ENCODE measurements at regions not wholly inside any gene's neighbourhood (a gene's known extent, or its start where the extent isn't known, plus 50 kb on each side); places are given as distances from the start of the nearest gene placed in this dataset.

DNA sequence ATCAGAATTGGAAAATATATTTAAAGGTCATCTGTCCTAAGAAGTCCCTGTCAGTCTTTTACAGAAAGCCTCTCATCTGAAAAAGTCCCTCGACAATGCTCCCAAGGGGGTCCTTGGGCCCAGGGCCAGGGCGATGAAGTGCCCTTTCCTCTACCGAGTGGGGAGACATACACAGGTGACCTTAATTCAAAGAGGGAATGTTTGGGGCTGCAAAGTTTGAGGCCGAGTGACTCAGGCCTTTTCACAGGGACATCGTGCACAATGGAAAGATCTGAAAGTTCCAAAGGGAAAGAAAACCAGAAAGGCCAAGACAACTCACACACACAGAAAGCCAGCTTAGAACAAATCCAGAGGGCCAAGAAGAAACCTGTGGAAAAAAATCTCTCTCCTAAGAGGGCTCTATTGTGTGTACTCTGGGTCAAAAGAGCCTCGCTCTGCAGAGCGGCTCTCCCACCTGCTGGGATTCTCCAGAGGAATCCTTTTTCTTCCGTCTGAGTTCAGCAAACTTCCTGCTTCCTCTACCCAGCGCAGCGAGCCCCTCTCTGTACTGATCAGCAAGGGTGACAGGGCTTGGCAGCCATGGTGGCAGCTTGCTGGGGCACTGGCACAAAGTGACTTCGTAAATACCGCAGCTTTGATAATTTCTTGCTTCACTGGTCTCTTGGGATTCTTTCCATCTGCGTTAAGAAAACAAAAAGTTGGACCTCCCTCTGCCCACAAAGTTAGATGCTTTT is 259.1 kb downstream of the OPA1 start:
- Histone ChIP-seq H3K9me3 (no peaks in the 10 kb centered on the region), H3K36me3 (no peaks in the 10 kb centered on the region), H3K4me1 (peaks cover 19% of the 10 kb centered on the region), H3K27me3 (no peaks in the 10 kb centered on the region), H3K27ac (peak overlapping the region; percentile 25), H3K4me3 (no peak overlapping the region)
- 55% methylated on average over 13 of the region's 13 CpGs for WGBS
- no peak for DNase-seq (ENCODE audit: low spot score in 2 of 2)
- no peak for TF ChIP-seq POLR2A (IDR thresholded peaks at IDR 0.05)
- TF ChIP-seq POLR2AphosphoS5 (IDR thresholded peaks at IDR 0.05), result no peak
- no peak for TF ChIP-seq EP300 (IDR thresholded peaks at IDR 0.05)
- TF ChIP-seq, protein P1, sequence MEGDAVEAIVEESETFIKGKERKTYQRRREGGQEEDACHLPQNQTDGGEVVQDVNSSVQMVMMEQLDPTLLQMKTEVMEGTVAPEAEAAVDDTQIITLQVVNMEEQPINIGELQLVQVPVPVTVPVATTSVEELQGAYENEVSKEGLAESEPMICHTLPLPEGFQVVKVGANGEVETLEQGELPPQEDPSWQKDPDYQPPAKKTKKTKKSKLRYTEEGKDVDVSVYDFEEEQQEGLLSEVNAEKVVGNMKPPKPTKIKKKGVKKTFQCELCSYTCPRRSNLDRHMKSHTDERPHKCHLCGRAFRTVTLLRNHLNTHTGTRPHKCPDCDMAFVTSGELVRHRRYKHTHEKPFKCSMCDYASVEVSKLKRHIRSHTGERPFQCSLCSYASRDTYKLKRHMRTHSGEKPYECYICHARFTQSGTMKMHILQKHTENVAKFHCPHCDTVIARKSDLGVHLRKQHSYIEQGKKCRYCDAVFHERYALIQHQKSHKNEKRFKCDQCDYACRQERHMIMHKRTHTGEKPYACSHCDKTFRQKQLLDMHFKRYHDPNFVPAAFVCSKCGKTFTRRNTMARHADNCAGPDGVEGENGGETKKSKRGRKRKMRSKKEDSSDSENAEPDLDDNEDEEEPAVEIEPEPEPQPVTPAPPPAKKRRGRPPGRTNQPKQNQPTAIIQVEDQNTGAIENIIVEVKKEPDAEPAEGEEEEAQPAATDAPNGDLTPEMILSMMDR (IDR thresholded peaks at IDR 0.05), result no peak

DNA sequence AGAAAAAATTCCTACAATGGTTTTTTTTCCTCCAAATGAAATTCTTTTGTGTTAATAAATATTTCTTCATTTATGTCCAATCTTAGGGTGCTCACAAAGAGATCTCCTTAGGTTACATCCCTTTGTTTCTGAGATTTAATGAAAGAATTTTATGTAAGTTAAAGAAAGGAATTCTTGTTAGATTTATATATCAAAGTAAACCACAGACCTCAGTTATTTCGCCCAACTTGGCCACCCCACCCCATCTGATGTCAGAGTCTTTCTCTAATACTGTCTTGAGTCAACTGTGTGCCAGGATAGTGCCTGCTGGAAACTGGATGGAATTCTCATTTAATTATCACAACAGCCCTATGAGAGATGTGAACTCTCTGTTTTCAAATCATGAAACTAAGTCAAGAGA is 259.9 kb downstream of the OPA1 start:
- H3K27me3 ChIP-seq, result no peaks in the 10 kb centered on the region
- no peak overlapping the region for H3K27ac ChIP-seq
- DNase-seq (ENCODE audit: low spot score in 2 of 2), result no peak
- no peaks in the 10 kb centered on the region for H3K36me3 ChIP-seq
- 64% methylated on average over 1 of the region's 1 CpG for WGBS
- TF ChIP-seq POLR2AphosphoS5 (IDR thresholded peaks at IDR 0.05) (no peak), EP300 (IDR thresholded peaks at IDR 0.05) (no peak), POLR2A (IDR thresholded peaks at IDR 0.05) (no peak)
- TF ChIP-seq, protein P1 (IDR thresholded peaks at IDR 0.05), result no peak
- no peaks in the 10 kb centered on the region for H3K9me3 ChIP-seq
- peaks cover 19% of the 10 kb centered on the region for H3K4me1 ChIP-seq
- no peak overlapping the region for H3K4me3 ChIP-seq

DNA sequence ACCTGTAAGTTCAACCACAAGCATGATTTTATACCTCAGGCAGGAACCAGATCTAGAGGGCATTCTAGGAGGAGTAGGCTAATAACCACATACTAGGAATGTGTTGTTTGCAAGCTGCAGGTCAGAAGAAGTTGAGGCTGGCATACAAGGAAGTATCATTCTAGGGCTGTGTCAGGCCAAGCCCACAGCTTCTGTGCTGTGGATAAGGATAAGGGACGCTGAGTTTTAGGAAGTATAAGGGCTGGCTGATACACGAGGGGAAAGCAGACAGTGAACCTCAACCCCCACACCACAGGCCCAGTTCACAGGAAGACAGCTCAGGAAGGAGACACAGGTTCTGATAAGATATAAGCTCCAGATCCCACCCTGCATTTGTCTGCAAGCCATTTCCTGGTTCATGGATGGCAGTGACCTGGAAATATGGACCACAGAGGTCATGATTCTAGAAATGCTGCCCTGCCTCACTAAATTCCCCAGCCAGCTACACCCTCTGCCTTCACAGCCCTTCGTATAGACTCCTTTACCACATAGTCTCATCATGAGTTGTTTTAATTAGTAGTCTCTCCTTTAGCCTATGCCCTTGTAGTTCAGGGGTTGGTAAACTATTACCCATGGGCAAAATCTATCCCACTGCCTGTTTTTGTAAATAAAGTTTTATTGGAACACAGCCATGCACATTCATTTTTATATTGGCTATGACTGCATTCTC is 260.7 kb downstream of the OPA1 start:
- no peaks in the 10 kb centered on the region for H3K36me3 ChIP-seq
- no peak for TF ChIP-seq POLR2AphosphoS5 (IDR thresholded peaks at IDR 0.05)
- no peak for TF ChIP-seq EP300 (IDR thresholded peaks at IDR 0.05)
- TF ChIP-seq, protein P1 (IDR thresholded peaks at IDR 0.05), result no peak
- no peak for TF ChIP-seq POLR2A (IDR thresholded peaks at IDR 0.05)
- peaks cover 21% of the 10 kb centered on the region for H3K4me1 ChIP-seq
- no peaks in the 10 kb centered on the region for H3K27me3 ChIP-seq
- H3K27ac ChIP-seq, result no peak overlapping the region
- 73% methylated on average over 3 of the region's 3 CpGs for WGBS
- no peak overlapping the region for H3K4me3 ChIP-seq
- no peak for DNase-seq (ENCODE audit: low spot score in 2 of 2)
- H3K9me3 ChIP-seq, result no peaks in the 10 kb centered on the region

DNA sequence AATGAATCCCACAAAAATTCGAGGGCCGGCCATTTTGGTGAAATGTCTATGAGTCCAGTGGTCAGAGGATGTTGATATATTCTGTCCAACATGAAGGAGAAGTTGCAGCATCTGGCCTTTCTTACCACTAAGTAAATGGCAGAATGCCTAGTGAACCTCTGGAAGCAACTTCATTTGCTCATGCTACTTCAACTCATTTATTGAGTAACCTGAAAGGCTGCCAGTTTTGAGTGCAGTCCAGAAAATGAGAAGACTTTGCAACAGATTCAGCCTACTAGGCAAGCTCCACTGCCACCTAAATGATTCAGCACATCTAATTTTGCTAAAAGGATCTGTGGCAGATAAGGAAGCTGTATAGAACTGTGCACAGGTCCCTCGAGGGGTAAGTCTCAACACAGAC is 265.0 kb downstream of the OPA1 start:
- Histone ChIP-seq H3K4me1 (peaks cover 9% of the 10 kb centered on the region), H3K27me3 (no peaks in the 10 kb centered on the region), H3K27ac (no peak overlapping the region), H3K36me3 (no peaks in the 10 kb centered on the region), H3K9me3 (no peaks in the 10 kb centered on the region), H3K4me3 (no peak overlapping the region)
- no peak for DNase-seq (ENCODE audit: low spot score in 2 of 2)
- TF ChIP-seq EP300 (IDR thresholded peaks at IDR 0.05) (no peak), POLR2AphosphoS5 (IDR thresholded peaks at IDR 0.05) (no peak), POLR2A (IDR thresholded peaks at IDR 0.05) (no peak)
- TF ChIP-seq, protein P1 (IDR thresholded peaks at IDR 0.05), result no peak
- WGBS, result 76% methylated on average over 3 of the region's 3 CpGs

DNA sequence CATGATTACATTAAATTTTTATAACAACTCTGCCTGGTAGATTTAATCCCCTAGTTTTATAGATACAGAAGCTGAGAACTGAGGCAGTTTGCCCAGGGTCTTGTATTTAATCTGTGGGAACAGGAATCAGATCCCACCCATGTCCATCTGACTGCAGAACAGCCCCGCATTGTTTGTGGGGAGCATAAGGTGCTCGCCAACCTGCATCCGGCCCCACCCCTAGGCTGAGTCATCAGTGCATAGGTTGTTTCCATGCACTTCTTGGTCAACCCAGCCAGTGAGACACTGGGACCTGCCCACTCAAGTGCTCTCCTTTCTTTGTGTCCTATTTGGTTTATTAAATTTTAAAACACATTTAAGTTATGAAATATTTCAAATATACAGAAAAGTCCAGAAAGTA is 266.2 kb downstream of the OPA1 start:
- Histone ChIP-seq H3K36me3 (no peaks in the 10 kb centered on the region), H3K27me3 (no peaks in the 10 kb centered on the region), H3K27ac (no peak overlapping the region), H3K4me1 (peaks cover 5% of the 10 kb centered on the region), H3K4me3 (no peak overlapping the region), H3K9me3 (no peaks in the 10 kb centered on the region)
- DNase-seq (ENCODE audit: low spot score in 2 of 2), result no peak
- TF ChIP-seq EP300 (IDR thresholded peaks at IDR 0.05) (no peak), POLR2AphosphoS5 (IDR thresholded peaks at IDR 0.05) (no peak), POLR2A (IDR thresholded peaks at IDR 0.05) (no peak)
- TF ChIP-seq, protein P1 (IDR thresholded peaks at IDR 0.05), result no peak
- WGBS, result 57% methylated on average over 3 of the region's 3 CpGs

All from suprapubic skin (tissue), 4 donors.